ENCODE measurements at regions not wholly inside any gene's neighbourhood (a gene's known extent, or its start where the extent isn't known, plus 50 kb on each side); places are given as distances from the start of the nearest gene placed in this dataset.

- Mint-ChIP-seq H3K4me1 (ENCODE audit: insufficient read depth, unreplicated experiment) (no peaks in the 10 kb centered on the region), H3K36me3 (ENCODE audit: insufficient read depth, unreplicated experiment) (no peaks in the 10 kb centered on the region), H3K27me3 (ENCODE audit: insufficient read depth, unreplicated experiment) (peaks cover 69% of the 10 kb centered on the region), H3K9me3 (ENCODE audit: unreplicated experiment) (no peaks in the 10 kb centered on the region), H3K4me3 (ENCODE audit: unreplicated experiment) (no peak overlapping the region), H3K27ac (ENCODE audit: low read depth, unreplicated experiment) (no peak overlapping the region)
- no peak for TF ChIP-seq CTCF (IDR thresholded peaks at IDR 0.05; ENCODE audit: unreplicated experiment)
- POLR2A ChIA-PET = no interaction called here
- CTCF ChIA-PET = interaction anchor here (0.7 kb wide), 3 partner anchors 13 to 131 kb away, joined by 3 to 4 read pairs (median 4); no protein-coding TSS in a partner anchor
- intact Hi-C loops (cut with micrococcal nuclease) = no loop called here
- DNase-seq (ENCODE audit: unreplicated experiment) = no peak
- BruUV-seq (replicated peaks) = no TSS peak
Measured at GRCh38 chr6:114404339-114404955, 61.6 kb upstream of the HS3ST5 start.

GRCh38 chr6:114403858-114404257 is 61.0 kb upstream of the HS3ST5 start:
- BruUV-seq (replicated peaks) = no TSS peak
- Mint-ChIP-seq H3K27me3 (ENCODE audit: insufficient read depth, unreplicated experiment) (peaks cover 75% of the 10 kb centered on the region), H3K27ac (ENCODE audit: low read depth, unreplicated experiment) (no peak overlapping the region), H3K4me1 (ENCODE audit: insufficient read depth, unreplicated experiment) (no peaks in the 10 kb centered on the region), H3K36me3 (ENCODE audit: insufficient read depth, unreplicated experiment) (no peaks in the 10 kb centered on the region), H3K9me3 (ENCODE audit: unreplicated experiment) (no peaks in the 10 kb centered on the region), H3K4me3 (ENCODE audit: unreplicated experiment) (no peak overlapping the region)
- ChIA-PET CTCF (interaction anchor here (0.7 kb wide), 2 partner anchors 40 to 132 kb away, joined by 4 read pairs; no protein-coding TSS in a partner anchor), POLR2A (no interaction called here)
- TF ChIP-seq CTCF (IDR thresholded peaks at IDR 0.05; ENCODE audit: unreplicated experiment) = no peak
- intact Hi-C loops (cut with micrococcal nuclease) = no loop called here
- DNase-seq (ENCODE audit: unreplicated experiment) = no peak

- CTCF ChIA-PET = no interaction called here
- H3K4me3 Mint-ChIP-seq (ENCODE audit: unreplicated experiment) = no peak overlapping the region
- peaks cover 72% of the 10 kb centered on the region for H3K27me3 Mint-ChIP-seq (ENCODE audit: insufficient read depth, unreplicated experiment)
Measured at GRCh38 chr6:114398481-114398880, 55.7 kb upstream of the HS3ST5 start.

More at GRCh38 chr6:114398481-114398880, 55.7 kb upstream of the HS3ST5 start:
- no peaks in the 10 kb centered on the region for H3K4me1 Mint-ChIP-seq (ENCODE audit: insufficient read depth, unreplicated experiment)
- intact Hi-C loops (cut with micrococcal nuclease) = no loop called here
- TF ChIP-seq CTCF (IDR thresholded peaks at IDR 0.05; ENCODE audit: unreplicated experiment) = no peak
- no peaks in the 10 kb centered on the region for H3K36me3 Mint-ChIP-seq (ENCODE audit: insufficient read depth, unreplicated experiment)
- H3K27ac Mint-ChIP-seq (ENCODE audit: low read depth, unreplicated experiment) = no peak overlapping the region
- BruUV-seq (replicated peaks) = no TSS peak
- POLR2A ChIA-PET = no interaction called here
- H3K9me3 Mint-ChIP-seq (ENCODE audit: unreplicated experiment) = no peaks in the 10 kb centered on the region
- no peak for DNase-seq (ENCODE audit: unreplicated experiment)

Data from MCF 10A (cell line).